Thoracic aorta (tissue), 2 donors: ENCODE measurements at regions not wholly inside any gene's neighbourhood (a gene's known extent, or its start where the extent isn't known, plus 50 kb on each side); places are given as distances from the start of the nearest gene placed in this dataset.

Experiments
- ATAC-seq: fragments of 150-250 bp; one replicate; pipeline ENCODE4 v1.8.0; 2017; ENCODE audit warnings: low read depth; ENCODE audit not compliant: insufficient number of reproducible peaks, low FRiP score
- DNase-seq: peaks from one replicate; pipeline ENCODE4 v3.0.0-alpha.2; 2020; ENCODE audit warnings: low spot score
- H3K27ac ChIP-seq, 2 donors: fragments of 200-600 bp; sonication (generic); 1 replicate in 1 of 2; 2 replicates in 1 of 2; pipeline ENCODE4 v1.5.1; 2016; ENCODE audit warnings: mild to moderate bottlenecking in 2 of 2, moderate library complexity in 2 of 2
- H3K27me3 ChIP-seq: fragments of 200-600 bp; sonication (generic); replicated peaks from 2 replicates; pipeline ENCODE4 v1.6.0; 2016; ENCODE audit warnings: mild to moderate bottlenecking; ENCODE audit not compliant: insufficient read depth
- H3K36me3 ChIP-seq: fragments of 200-600 bp; sonication (generic); one replicate; pipeline ENCODE4 v1.5.1; 2016
- H3K4me1 ChIP-seq, 2 donors: fragments of 200-600 bp; sonication (generic); 1 replicate in 1 of 2; 2 replicates in 1 of 2; pipeline versions ENCODE4 v1.5.1 to v1.6.0; 2016; ENCODE audit warnings: low read depth in 2 of 2, mild to moderate bottlenecking in 1 of 2; ENCODE audit not compliant: control insufficient read depth in 1 of 2
- H3K4me3 ChIP-seq: fragments of 200-600 bp; sonication (generic); 2 replicates; pipeline ENCODE4 v1.5.1; 2016; ENCODE audit warnings: mild to moderate bottlenecking
- H3K9me3 ChIP-seq: fragments of 200-600 bp; sonication (generic); 2 replicates; pipeline ENCODE4 v1.5.1; 2016
- CTCF ChIP-seq: fragments of 200-600 bp; sonication (generic); IDR thresholded peaks from one replicate; pipeline ENCODE4 v1.5.1; 2019; ENCODE audit warnings: antibody characterized with exemption

- Histone ChIP-seq H3K36me3 (no peaks in the 10 kb centered on the region), H3K27ac (no peak overlapping the region), H3K4me1 (no peaks in the 10 kb centered on the region), H3K9me3 (no peaks in the 10 kb centered on the region), H3K27me3 (no peaks in the 10 kb centered on the region), H3K4me3 (no peak overlapping the region)
- TF ChIP-seq CTCF = no peak
- DNase-seq (no peak), ATAC-seq (no peak)
These were observed 260.9 kb upstream of the FZD8 start for GRCh38 chr10:35903021-35903420.

GRCh38 chr10:35898716-35899440, 256.8 kb upstream of the FZD8 start:
- ATAC-seq (no peak), DNase-seq (no peak)
- H3K36me3 ChIP-seq = no peaks in the 10 kb centered on the region
- H3K9me3 ChIP-seq = no peaks in the 10 kb centered on the region
- no peaks in the 10 kb centered on the region for H3K27me3 ChIP-seq
- TF ChIP-seq CTCF = no peak
- no peak overlapping the region for H3K27ac ChIP-seq
- no peaks in the 10 kb centered on the region for H3K4me1 ChIP-seq
- H3K4me3 ChIP-seq = no peak overlapping the region

- no peak for DNase-seq
- Histone ChIP-seq H3K4me3 (no peak overlapping the region), H3K27me3 (no peaks in the 10 kb centered on the region), H3K4me1 (no peaks in the 10 kb centered on the region), H3K36me3 (no peaks in the 10 kb centered on the region), H3K9me3 (no peaks in the 10 kb centered on the region), H3K27ac (no peak overlapping the region)
- no peak for TF ChIP-seq CTCF
- no peak for ATAC-seq
These were observed 253.9 kb upstream of the FZD8 start for GRCh38 chr10:35896001-35896400.

GRCh38 chr10:35895331-35895730, 253.2 kb upstream of the FZD8 start:
- no peak for DNase-seq
- H3K27ac ChIP-seq = no peak overlapping the region
- TF ChIP-seq CTCF = no peak
- no peaks in the 10 kb centered on the region for H3K9me3 ChIP-seq
- H3K4me3 ChIP-seq = no peak overlapping the region
- peaks cover 0 to 6% of the 10 kb centered on the region in 2 donors for H3K4me1 ChIP-seq
- ATAC-seq = no peak
- H3K27me3 ChIP-seq = no peaks in the 10 kb centered on the region
- H3K36me3 ChIP-seq = no peaks in the 10 kb centered on the region

GRCh38 chr10:35892526-35892925, 250.4 kb upstream of the FZD8 start:
- H3K36me3 ChIP-seq = no peaks in the 10 kb centered on the region
- DNase-seq = no peak
- peaks cover 0 to 6% of the 10 kb centered on the region in 2 donors for H3K4me1 ChIP-seq
- no peak overlapping the region for H3K4me3 ChIP-seq
- no peak for TF ChIP-seq CTCF
- no peaks in the 10 kb centered on the region for H3K9me3 ChIP-seq
- no peak for ATAC-seq
- H3K27ac ChIP-seq = no peak overlapping the region
- no peaks in the 10 kb centered on the region for H3K27me3 ChIP-seq
